Activated CD8-positive, alpha-beta T cell treated with anti-CD3 and anti-CD28 coated beads for 36 hours (primary cell): ENCODE measurements at regions not wholly inside any gene's neighbourhood (a gene's known extent, or its start where the extent isn't known, plus 50 kb on each side); places are given as distances from the start of the nearest gene placed in this dataset.

ENCODE experiments used
- ATAC-seq: fragments of 200-7000 bp; cut with Tn5 transposase; one replicate; pipeline ENCODE4 v1.10.0; 2021; ENCODE audit warnings: mild to moderate bottlenecking, moderate library complexity
- CTCF ChIA-PET: fragments of 350-600 bp; sonication (Branson Sonifier 250); formaldehyde crosslinking; loops from one replicate; lab custom pipeline; 2021; ENCODE audit warnings: antibody characterized with exemption; lab: Charles Lee
- POLR2A ChIA-PET: fragments of 350-600 bp; sonication (Branson Sonifier 250); formaldehyde crosslinking; loops from one replicate; lab custom pipeline; 2021; ENCODE audit warnings: antibody characterized with exemption; lab: Charles Lee
- DNase-seq: peaks from one replicate; pipeline ENCODE4 v3.0.0-alpha.2; 2020
- H3K27ac Mint-ChIP-seq: one replicate; pipeline ENCODE4 v1.8.0; 2021; ENCODE audit warnings: mild to moderate bottlenecking, mixed read lengths
- H3K27me3 Mint-ChIP-seq: one replicate; pipeline ENCODE4 v1.8.0; 2021; ENCODE audit warnings: mixed read lengths
- H3K36me3 Mint-ChIP-seq: one replicate; pipeline ENCODE4 v1.8.0; 2021; ENCODE audit warnings: low read depth, mixed read lengths
- H3K4me1 Mint-ChIP-seq: one replicate; pipeline ENCODE4 v1.8.0; 2021; ENCODE audit warnings: low read depth, mixed read lengths
- H3K4me3 Mint-ChIP-seq: one replicate; pipeline ENCODE4 v1.8.0; 2021; ENCODE audit warnings: mild to moderate bottlenecking, moderate library complexity, mixed read lengths
- H3K9me3 Mint-ChIP-seq: one replicate; pipeline ENCODE4 v1.8.0; 2021; ENCODE audit warnings: mixed read lengths
- CTCF ChIP-seq: fragments of 200-600 bp; IDR thresholded peaks from one replicate; pipeline ENCODE4 v1.8.0; 2022; ENCODE audit warnings: antibody characterized with exemption, mild to moderate bottlenecking
- intact Hi-C: fragments of 100-400 bp; cut with micrococcal nuclease; formaldehyde crosslinking; loops from one replicate; pipeline ENCODE4 v1.10.0; 2022

DNA sequence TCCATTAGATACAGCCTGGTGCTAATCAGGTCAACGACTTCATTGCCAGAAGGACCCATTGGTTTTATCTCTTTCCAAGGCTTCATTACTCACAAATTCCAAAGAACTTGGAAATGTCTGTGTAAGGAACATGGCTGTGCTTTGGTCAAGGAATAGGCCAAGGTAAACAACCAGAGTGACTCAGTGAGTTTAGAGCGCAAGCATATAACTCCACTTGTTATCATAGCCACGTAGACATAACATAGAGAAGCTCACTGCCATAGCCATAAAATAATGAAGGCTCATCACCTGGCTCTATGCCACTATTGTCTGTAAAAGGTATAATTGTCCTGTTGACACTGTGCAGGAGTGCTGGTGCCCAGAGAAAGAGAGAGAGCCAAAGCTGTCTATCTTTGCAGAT is 139.3 kb upstream of the PLCXD3 start:
- POLR2A ChIA-PET, result no interaction called here
- H3K4me1 Mint-ChIP-seq, result no peaks in the 10 kb centered on the region
- intact Hi-C loops, result no loop called here
- H3K9me3 Mint-ChIP-seq, result no peaks in the 10 kb centered on the region
- H3K4me3 Mint-ChIP-seq, result no peak overlapping the region
- ATAC-seq (no peak), DNase-seq (no peak)
- CTCF ChIA-PET, result no interaction called here
- no peaks in the 10 kb centered on the region for H3K27me3 Mint-ChIP-seq
- no peaks in the 10 kb centered on the region for H3K36me3 Mint-ChIP-seq
- no peak for TF ChIP-seq CTCF
- H3K27ac Mint-ChIP-seq, result no peak overlapping the region

- Mint-ChIP-seq H3K4me1 (no peaks in the 10 kb centered on the region), H3K9me3 (no peaks in the 10 kb centered on the region), H3K36me3 (no peaks in the 10 kb centered on the region), H3K27ac (no peak overlapping the region), H3K4me3 (no peak overlapping the region), H3K27me3 (no peaks in the 10 kb centered on the region)
- TF ChIP-seq CTCF, result no peak
- ATAC-seq (no peak), DNase-seq (no peak)
- ChIA-PET POLR2A (interaction anchor here (0.6 kb wide), 1 partner anchor 131 kb away, joined by 3 read pairs; no protein-coding TSS in a partner anchor), CTCF (no interaction called here)
- intact Hi-C loops, result no loop called here
These were observed 138.6 kb upstream of the PLCXD3 start for GRCh38 chr5:41648996-41649395.

- Mint-ChIP-seq H3K9me3 (no peaks in the 10 kb centered on the region), H3K27me3 (peaks cover 5% of the 10 kb centered on the region), H3K4me3 (no peak overlapping the region), H3K36me3 (no peaks in the 10 kb centered on the region), H3K27ac (no peak overlapping the region), H3K4me1 (no peaks in the 10 kb centered on the region)
- intact Hi-C loops, result no loop called here
- ATAC-seq (no peak), DNase-seq (no peak)
- ChIA-PET CTCF (no interaction called here), POLR2A (no interaction called here)
- TF ChIP-seq CTCF, result no peak
These were observed 131.2 kb upstream of the PLCXD3 start for GRCh38 chr5:41641621-41642020.

DNA sequence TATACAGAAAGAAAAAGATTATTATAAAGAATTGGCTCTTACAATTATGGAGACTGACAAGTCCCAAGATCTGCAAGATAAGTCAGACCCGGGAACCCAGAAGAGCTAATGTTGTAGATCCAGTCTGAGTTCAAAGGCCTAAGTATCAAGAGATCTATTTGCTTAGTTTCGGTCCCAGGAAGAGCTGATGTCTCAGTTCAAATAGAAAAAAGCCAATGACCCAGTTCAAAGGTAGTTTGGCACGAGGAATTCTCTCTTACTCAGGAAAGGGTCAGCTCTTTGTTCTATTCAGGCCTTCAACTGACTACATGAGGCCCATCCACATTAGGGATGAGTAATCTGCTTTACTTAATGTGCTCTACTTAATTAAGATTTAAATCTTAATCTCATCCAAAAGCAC is 128.3 kb upstream of the PLCXD3 start:
- intact Hi-C loops, result no loop called here
- Mint-ChIP-seq H3K4me3 (no peak overlapping the region), H3K4me1 (no peaks in the 10 kb centered on the region), H3K27me3 (peaks cover 5% of the 10 kb centered on the region), H3K27ac (no peak overlapping the region), H3K9me3 (no peaks in the 10 kb centered on the region), H3K36me3 (no peaks in the 10 kb centered on the region)
- CTCF ChIA-PET, result interaction anchor here (0.7 kb wide), 1 partner anchor 734 kb away, joined by 3 read pairs; no protein-coding TSS in a partner anchor
- POLR2A ChIA-PET, result interaction anchor here (0.8 kb wide), 1 partner anchor 185 kb away, joined by 3 read pairs; no protein-coding TSS in a partner anchor
- no peak for TF ChIP-seq CTCF
- DNase-seq, result no peak
- no peak for ATAC-seq

DNA sequence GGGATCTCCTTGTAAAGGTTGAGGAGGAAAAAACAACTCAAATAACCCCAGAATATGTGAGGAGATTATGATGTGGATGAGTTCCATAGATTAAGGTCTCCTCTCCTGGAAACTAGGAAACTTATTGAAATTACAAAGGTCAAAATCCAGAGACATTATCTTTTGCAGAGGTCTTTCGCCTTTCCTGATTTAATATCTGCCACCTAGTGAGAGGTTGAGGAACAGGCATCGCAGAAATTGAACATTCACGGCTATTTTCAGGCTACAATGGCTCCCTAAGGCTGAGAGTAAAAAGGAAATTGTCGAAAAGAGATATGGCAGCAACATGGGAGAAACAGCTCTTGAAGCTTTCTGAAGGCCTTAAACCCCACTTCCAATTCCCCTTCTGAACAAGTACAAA is 127.5 kb upstream of the PLCXD3 start:
- Mint-ChIP-seq H3K27ac (no peak overlapping the region), H3K27me3 (peaks cover 5% of the 10 kb centered on the region), H3K4me1 (no peaks in the 10 kb centered on the region), H3K4me3 (no peak overlapping the region), H3K36me3 (no peaks in the 10 kb centered on the region), H3K9me3 (no peaks in the 10 kb centered on the region)
- POLR2A ChIA-PET, result interaction anchor here (0.8 kb wide), 1 partner anchor 186 kb away, joined by 3 read pairs; no protein-coding TSS in a partner anchor
- intact Hi-C loops, result no loop called here
- ATAC-seq (no peak), DNase-seq (no peak)
- CTCF ChIA-PET, result no interaction called here
- TF ChIP-seq CTCF, result no peak
